NAMALWA (cell line): ENCODE measurements at regions not wholly inside any gene's neighbourhood (a gene's known extent, or its start where the extent isn't known, plus 50 kb on each side); places are given as distances from the start of the nearest gene placed in this dataset.
"Not testable (repeated sequence)": the region's sequence is repeated elsewhere in the genome, so short reads cannot be mapped to it uniquely, and the experiment has no call there.

Experiments used
- DNase-seq: peaks from one replicate; pipeline ENCODE4 v3.0.0-alpha.2; 2015; ENCODE audit warnings: low spot score

DNA sequence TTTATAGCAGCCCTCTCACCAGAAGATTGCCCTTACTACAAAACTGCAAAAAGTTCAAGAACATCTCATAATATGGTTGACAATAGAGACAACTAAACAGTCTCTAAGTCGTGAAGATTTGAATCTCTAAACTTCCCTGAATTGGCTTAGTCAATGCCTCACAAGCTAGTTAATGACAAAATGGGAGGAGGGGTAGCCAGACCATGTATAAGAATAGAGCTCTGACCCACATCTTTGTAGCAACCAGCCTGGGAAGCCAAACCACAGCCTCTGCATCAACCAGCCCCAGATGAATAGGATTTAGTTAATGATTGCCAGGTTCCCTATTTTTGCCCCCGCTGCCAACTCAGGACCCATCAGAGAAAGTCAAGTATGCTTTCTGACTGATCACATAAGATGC, 1265.9 kb upstream of the PCDH10 start:
- DNase-seq: not testable (repeated sequence)

DNA sequence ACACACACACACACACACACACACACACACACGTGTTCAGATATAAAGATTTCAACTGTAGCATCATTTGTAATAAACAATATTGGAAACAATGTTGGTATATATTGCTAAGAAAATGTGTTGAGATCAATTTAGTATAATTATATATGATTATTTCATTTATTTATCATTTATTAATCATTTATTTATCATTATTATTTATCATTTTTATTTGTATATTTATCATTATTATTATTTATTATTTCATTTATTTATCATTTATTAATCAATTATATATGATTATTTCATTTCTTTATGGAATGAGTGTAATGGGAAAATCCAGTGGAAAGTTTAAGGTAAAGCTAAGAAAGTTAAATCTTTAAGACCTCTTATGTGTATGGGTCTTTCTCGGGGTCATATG, 1223.4 kb upstream of the PCDH10 start:
- not testable (repeated sequence) for DNase-seq

DNA sequence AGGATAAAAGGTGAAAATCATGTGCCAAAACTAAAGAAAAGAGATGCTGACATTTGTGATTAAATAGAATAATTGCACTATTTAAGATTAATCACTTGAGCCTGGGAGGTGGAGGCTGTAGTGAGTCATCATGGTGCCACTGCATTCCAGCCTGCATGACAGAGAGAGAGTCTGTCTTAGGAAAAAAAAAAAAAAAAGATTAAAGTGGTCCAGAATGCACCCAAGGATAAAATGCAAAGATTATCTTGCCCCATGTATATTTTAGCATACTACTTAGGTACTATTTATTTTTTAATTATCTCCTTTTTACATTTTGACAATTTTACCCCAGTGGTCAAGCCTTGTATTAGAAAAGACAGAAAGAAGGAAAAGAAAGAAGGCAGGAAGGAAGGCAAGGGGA, 1181.4 kb upstream of the PCDH10 start:
- not testable (repeated sequence) for DNase-seq

DNA sequence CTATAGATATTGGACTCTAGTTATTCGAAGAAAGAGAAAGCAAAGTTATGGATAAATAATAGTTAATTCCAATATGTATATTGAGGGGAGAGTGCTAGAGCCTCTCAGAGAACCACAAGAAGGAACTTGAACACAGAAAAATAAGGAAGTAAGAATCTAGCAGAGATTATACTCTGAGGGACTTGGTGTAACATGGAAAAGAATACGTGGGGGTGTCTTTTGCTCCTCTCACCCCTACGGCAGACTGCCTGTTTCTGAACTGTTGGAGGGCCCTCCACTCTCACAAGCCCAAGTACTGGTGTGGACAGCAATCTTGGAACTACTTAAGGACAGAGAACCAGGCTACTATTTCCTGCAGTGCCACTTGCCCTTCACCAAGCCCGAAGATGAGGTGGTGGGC, 1174.4 kb upstream of the PCDH10 start:
- DNase-seq: no peak

DNA sequence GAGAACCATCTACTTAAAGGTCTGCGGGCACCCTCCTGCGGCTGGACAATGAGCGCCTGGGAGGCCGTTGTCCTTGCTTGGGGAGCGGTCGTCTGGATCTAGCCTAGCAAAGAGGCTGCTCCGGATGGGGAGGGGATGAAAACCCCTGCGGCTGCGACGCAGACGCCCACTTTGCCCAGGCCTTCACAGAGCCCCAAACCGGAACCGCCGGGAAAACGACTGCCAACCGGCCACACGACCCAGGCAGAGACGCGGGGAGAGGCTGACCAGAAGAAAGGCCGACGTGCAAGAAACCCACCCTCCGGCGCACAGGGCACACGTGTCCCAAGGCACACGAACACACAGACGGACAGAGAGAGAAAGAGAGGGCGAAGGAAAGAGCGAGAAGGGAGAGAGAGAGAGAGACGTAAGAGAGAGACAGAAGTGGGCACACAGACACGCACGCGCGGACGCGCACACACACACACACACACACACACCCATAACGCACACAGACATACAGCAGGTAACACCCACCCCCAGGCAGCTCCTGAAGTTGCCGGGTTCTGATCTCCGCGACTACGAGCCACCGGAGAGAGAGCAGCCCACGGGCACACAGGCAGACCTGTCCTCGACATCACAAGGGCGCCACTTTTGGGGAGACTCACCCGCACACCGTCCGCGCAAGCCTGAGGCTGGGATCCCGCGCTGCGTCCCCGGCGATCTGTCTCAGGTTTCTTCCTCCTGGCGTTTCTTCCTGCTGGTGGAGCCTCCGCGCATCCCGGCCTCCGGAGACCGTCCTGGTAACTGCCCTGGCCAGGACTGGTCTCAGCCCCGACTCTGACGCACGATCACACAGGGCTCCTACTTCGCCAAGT, 1173.6 kb upstream of the PCDH10 start:
- not testable (repeated sequence) for DNase-seq

DNA sequence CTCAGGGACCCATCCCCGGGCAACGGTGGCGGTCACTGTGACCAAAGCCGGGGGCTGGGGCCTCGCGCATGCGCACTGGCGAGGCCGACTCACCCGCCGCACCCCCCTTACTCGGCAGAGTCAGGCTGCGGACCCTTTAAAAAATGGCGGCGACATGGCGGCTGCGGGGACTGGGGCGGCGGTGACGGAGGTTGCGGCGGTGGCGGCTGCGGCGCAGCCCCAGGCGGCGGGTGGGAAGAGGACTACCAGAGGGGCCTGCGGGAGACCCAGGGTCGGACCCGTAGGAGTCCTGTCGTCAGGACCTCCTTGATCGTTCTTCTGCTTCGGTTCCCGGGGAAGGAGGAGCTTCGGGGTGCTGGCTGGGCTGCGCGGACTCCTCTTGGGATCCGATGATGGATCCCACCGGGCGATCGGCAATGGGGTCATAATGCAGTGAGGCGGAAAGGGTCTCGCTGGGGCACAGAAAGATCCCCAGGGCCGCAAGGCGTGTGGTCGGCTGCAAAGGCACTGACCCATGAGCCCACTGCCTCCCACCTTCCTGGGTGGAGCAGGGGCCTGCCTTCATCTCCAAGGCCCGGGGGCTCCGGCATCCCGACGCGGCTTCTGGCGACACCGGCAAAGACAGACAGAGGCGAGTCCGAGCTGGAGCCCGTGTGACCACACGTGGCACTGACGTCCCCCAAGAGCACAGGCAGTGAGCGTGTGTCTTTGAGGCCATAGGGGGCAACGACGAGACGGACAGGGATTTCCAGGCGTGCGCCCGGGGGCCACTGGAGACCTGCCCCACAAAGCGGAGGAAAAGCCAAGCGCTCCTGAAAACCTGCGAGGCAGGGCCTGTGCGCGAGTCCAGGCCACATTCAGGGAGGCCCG, 1172.7 kb upstream of the PCDH10 start:
- DNase-seq: not testable (repeated sequence)

DNA sequence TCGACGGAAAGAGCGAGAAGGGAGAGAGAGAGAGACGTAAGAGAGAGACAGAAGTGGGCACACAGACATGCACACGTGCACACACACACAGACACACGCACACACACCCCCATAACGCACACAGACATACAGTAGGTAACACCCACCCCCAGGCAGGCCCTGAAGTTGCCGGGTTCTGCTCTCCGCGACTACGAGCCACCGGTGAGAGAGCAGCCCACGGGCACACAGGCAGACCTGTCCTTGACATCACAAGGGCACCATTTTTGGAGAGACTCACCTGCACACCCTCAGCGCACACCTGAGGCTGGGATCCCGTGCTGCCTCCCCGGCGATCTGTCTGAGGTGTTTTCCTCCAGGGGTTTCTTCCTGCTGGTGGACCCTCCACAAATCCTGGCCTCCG, 1171.0 kb upstream of the PCDH10 start:
- no peak for DNase-seq

DNA sequence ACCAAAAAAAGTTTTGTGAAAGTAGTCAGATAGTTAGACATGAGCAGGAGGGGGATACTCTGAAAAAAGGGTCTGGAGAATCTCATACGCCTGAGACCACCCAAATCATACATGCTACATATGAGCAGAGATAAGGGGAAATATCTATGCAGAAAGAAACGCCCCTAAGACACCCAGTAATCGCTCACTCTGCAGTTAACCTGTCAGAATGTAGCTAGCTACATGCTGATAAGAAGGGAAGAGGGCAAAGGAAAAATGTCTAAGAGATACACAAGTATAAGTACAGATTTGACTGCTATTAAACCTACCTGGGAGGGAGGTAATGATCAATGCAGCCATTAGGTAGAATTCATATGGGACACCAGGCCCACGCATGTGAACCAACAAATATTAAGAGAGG, 1159.5 kb upstream of the PCDH10 start:
- no peak for DNase-seq

DNA sequence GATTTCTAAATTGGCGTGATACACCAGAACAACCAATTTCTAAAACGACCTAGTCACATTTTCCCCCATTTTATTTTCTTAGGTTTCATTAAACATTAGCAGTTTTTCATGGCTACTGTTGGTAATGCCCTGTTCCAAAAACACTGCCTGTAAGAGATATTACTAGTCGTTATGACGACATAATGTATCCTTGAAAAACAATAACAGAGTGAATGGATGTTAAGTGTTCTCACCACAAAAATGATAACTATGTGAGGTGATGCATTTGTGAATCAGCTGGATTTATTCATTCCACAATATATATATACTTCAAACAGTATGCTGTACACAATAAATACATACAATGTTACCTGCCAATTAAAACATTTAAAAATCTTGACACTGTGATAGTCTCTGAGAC, 1147.6 kb upstream of the PCDH10 start:
- DNase-seq: no peak

DNA sequence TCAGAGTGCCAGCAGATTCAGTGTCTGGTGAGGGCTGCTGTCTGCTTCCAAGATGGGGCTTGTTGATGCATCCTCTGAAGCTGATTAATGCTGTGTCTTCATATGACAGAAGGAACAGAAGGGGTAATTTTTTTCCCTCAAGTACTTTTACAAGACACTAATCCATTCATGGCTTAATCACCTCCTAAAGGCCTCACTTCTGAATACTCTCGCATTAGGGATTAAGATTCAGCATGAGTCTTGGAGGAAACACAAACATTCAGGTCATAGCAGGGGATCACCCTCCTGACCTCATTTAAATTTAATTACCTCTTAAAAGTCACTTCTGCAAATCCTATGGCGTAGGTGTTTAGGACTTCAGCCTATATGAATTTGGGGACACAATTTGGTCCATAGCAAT, 1145.5 kb upstream of the PCDH10 start:
- DNase-seq: no peak

DNA sequence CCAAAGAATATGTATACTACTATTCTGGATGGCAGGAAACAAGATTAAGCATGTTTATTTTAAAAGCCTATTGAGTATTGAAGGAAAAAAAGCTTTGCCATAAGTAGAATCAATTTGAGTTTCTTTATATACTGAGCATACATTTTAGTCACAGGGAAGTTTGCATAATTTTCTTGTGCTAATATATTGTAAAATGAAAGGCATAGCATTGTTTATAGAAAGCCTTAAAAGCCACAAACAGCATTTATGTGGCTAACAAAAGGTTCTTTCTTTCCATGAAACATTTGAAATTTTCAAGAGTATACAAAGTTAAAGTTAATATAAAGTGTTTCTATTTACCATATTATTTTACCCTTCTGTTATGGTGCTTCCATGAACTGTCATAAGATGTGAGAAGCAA, 1133.8 kb upstream of the PCDH10 start:
- no peak for DNase-seq

DNA sequence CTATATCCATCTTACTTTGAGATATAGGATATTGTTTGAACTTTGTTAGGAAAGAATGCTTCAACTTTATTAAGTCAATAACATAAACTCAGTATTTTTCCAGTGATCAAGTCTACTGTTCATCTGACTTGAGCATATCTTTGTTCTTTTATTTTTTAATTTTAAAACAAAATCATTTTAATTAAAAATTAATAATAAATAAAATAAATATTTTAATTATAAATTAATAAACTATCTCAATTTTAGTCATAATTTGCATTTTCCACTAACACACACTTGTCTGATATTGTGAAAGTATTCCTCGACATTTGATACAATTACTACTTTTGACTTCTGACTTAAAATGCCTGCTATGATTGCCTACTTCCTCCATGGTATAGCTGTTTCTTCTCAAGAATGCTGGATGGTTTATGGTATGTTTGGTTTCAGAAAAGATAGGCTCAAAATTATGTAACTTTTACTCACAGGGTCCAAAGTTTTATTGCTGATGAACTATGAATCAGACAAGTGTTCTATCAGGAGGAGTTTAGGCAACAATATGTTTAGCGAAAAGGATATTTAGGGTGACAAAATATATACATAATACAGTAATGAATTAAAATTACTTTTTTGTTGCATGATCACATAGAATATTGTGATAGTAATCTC, 1132.3 kb upstream of the PCDH10 start:
- no peak for DNase-seq

DNA sequence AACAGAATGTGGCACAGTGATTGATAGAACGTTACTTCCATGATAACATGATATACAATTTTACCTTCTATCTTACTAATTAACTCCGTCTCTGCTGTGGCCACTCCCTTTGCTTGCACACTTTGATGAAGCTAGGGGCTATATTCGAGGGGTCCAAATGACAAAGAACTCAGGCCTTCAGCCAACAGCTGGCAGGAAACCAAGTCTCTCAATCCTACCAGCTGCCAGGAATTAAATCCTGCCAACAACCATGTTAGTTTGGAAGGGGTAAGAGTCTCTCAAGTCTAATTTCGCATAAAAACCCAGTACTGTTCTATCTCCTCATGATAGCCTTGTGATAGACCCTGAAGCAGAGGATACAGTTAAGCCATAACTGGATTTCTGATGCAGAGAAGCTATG, 1122.9 kb upstream of the PCDH10 start:
- no peak for DNase-seq

DNA sequence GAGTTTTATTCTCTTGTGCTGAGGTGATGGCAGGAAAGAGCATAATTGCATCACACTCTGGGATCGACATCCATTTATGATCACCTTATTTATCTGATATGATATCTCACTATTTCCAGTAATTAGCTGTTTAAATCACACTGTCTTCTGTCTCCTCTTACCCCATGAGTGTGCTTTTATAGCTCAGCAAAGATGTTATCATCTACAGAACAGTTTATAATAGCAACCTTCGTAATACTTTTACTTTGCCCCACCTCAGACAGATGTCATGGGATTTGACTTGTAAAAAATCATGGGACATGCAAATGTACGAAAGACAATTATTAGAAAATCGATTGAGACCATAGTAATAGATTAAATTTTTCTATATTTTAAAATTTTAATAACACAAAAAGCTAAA, 1122.3 kb upstream of the PCDH10 start:
- DNase-seq: no peak

DNA sequence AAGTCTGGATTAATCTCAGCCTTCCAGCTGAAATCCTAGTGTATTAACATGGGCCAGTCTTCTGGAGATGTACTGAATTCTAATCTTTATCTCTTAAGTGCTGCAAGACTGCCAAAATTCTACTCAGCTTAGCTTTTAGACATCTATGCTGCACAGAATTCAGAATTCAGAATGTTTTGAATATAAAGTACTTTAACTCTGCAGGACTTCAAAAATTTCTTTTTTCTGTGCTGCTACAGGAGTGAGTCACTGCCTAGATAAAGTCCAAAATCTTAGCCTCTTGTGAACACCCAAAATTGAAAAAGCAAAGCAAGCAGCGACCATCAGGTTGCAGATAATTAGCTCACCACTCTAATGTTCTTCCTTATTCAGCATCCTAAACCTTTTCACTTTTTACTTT, 1092.6 kb upstream of the PCDH10 start:
- no peak for DNase-seq

DNA sequence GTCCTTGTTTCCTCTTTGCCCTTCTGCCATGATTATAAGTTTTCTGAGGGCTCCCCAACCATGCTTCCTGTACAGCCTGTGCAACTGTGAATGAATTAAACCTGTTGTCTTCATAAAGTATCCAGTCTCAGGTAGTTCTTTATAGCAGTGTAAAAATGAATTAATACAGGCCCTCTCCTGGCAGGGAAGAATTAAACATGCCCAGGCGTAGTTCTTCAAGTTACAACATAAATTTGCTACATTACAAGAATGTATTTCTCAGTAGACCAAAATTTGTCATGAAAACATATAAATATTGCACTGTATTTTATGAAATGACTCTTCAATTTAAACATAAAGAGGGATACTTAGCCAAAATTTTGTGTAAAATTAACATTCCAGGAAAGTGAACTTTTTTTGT, 1089.9 kb upstream of the PCDH10 start:
- no peak for DNase-seq

DNA sequence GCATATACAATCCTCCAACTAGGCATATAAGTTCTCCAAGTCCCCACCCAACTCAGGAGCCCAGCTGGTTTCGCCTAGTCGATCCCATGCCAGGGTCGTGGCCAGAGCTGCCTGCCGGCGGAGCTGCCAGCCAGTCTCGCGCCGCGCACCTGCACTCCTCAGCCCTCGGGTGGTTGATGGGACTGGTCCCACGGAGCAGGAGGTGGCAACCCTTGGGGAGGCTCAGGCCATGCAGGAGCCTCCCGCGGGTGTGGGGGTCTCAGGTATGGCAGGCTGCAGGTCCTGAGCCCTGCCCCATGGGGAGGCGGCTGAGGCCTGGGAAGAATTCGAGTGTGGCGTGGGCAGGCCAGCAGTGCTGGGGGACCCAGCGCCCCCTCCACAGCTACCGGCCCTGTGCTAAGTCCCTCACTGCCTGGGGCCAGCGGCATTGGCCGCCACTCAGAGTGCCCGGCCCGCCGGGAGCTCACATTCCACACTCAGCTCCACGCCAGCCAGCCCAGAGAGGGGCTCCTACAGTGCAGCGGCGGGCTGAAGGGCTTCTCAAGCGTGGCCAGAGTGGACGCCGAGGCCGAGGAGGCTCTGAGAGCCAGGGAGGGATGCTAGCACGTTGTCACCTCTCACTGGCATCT, 1086.4 kb upstream of the PCDH10 start:
- no peak for DNase-seq

DNA sequence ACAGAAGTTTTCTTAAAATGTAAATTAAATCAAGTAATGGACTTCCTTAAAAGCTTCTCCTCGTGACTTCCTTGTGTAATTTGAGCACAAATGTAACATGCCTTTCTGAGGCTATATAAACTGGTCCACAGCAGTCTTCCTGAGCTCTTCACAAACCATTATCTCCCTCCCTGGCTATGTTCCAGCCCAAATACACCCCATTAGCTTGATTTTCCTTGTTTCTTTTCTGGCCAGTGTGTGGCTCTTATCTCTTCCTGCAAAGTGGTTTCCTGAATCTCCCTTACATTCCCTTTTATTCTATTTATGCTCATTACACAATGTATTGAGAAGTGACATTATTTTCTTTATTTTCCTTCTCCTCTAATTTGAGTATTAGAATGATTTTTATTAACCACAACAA, 1085.3 kb upstream of the PCDH10 start:
- no peak for DNase-seq

DNA sequence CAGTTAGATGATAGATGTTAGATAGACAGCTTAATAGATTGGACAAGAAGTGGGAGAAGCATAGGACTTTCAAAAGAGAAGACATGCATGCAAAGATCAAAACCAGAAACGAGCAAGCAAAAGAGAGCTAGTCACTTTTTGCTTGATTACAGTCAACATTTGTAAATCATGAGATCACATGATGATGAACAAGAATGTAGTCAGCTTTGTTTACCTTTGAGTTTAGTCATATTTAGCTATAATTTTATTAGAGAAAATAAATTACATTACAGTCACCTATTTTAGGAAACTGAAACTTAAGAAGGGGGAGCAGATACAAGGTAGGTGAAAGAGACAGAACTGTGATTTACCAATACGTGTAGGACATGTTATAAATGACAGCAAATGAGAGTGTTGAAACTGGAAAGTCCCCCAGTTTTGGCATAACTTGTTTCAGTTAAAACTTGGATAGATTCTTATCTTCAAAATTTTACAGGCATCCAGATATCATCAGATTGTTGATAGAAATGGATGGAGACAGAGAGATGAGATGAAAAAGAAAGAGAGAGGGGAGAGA, 1083.1 kb upstream of the PCDH10 start:
- no peak for DNase-seq

DNA sequence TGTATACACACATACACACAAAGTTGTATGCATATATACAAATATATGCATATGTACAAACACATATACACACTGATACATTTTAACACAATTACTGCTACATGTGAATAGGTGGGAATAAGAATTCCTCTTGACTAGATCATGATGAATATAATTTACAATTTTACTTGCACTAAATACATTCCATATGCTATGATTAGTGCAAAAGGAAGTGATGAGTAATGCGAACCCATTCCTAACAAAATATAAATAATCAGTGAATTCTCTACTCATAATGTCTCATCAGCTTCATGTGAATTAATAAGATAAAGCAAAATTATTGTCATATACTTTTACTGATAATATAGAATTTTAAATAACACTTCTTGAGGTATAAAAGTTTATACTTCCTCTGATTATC, 1077.3 kb upstream of the PCDH10 start:
- DNase-seq: no peak

DNA sequence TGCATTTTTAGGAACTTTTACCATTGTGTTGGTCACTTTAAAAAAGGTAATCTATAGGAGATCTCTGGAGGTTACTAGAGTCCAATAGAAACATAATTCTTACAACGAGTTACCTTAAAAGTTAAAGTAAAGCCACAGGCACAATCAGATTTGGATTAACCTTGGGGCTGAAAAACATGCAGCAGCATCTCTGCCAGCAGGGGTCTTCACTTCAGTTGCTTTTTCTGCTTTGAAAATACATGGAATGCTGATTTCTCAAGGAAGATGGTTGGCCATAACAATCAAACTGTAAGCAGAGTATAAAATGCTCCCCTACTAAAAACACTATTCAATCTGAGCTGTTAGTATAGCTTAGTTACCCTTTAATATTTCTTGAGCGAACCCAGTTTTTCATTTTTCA, 1072.3 kb upstream of the PCDH10 start:
- no peak for DNase-seq

DNA sequence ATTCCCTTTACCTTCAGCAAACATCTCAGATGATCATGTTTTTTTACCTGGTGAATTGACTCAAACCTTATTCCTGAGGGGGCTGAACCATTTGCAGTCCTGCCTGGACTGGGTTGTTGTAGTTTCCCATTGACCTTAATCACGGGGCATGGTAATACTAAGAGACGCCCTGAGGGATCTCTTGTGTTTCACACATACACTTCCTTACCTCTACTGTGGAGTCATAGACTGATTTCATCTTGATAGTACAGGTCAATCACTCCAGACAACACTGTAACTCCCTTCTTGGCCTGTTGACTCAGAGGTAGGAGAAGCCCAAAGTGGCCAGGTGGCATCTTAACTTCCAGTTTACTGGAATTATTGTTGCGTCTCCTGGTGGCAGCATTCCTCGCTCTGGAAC, 1064.0 kb upstream of the PCDH10 start:
- DNase-seq: no peak
